Ascending aorta (tissue), 2 donors: ENCODE measurements at regions not wholly inside any gene's neighbourhood (a gene's known extent, or its start where the extent isn't known, plus 50 kb on each side); places are given as distances from the start of the nearest gene placed in this dataset.

Experiments used
- DNase-seq, 2 donors: peaks; one replicate each; pipeline ENCODE4 v3.0.0-alpha.2; 2019; ENCODE audit warnings: low spot score in 2 of 2
- H3K27ac ChIP-seq, 2 donors: fragments of 200-600 bp; sonication (generic); one replicate each; pipeline ENCODE4 v1.5.1; 2016 to 2017; ENCODE audit warnings: mild to moderate bottlenecking in 1 of 2
- H3K27me3 ChIP-seq: fragments of 200-600 bp; sonication (generic); one replicate; pipeline ENCODE4 v1.5.1; 2017
- H3K36me3 ChIP-seq, 2 donors: fragments of 200-600 bp; sonication (generic); one replicate each; pipeline ENCODE4 v1.5.1; 2016
- H3K4me1 ChIP-seq, 2 donors: fragments of 200-600 bp; sonication (generic); one replicate each; pipeline ENCODE4 v1.5.1; 2016 to 2017; ENCODE audit warnings: mild to moderate bottlenecking in 1 of 2
- H3K4me3 ChIP-seq, 2 donors: fragments of 200-600 bp; sonication (generic); one replicate each; pipeline ENCODE4 v1.5.1; 2016 to 2017; ENCODE audit warnings: mild to moderate bottlenecking in 1 of 2
- H3K9me3 ChIP-seq, 2 donors: fragments of 200-600 bp; sonication (generic); one replicate each; pipeline ENCODE4 v1.5.1; 2016
- intact Hi-C: fragments of 100-400 bp; cut with DNase I; formaldehyde crosslinking; loops from one replicate; pipeline ENCODE4 v1.15.1; 2023
- TF ChIP-seq, protein P1 (sequence below), 3 experiments: fragments of 200-600 bp in 2 of 3; fragments of 450-650 bp in 1 of 3; sonication (generic) in 2 of 3; IDR thresholded peaks; one replicate each; pipeline ENCODE4 v1.5.1; 2016 to 2019; ENCODE audit warnings: antibody characterized with exemption in 3 of 3, mild to moderate bottlenecking in 1 of 3, moderate library complexity in 1 of 3

DNA sequence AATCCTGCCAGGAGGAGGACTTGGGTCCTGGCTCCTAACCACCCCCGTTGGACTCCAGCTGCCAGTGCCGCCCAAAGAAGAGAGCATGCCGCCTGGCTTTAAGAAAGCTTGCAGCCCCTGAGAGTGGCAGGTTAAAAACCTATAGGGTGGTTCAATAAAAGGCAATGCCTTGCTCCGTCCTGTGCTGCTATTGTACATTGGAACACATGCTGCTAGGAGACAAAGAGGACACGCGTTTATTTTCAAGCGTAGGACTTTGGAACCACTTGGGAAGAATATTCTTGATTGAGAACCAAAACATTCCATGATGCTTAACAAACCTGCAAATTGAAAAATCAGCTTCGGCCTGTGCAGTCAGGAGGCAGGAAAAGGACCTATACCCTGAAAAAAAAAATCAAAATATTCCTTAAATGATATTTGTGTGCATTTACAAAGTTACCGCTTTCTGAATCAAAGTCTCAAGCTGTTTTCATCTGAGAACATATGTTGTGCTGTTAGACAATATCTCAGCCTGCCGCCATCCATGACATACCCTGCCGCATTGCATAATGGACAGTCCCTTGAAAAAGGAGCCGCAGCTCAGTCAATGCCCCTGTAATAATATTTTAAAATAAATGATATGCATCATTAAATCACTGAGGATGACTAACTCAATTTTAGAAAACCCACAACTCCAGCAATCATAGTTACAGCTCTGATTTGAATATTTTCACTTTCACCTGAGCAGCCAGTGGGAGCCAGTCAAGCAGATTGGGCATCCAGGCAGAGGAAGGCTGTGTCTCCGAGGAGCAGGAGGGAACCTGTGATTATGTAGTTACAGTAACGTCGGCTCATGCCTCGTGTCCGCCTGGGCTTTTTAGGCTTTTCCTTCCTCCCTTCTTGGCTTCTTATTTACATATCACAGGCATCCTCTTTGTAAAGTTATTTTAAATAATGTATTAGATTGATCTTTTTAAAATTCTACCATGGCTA, 805.6 kb upstream of the FANCL start:
- Histone ChIP-seq H3K9me3 (no peaks in the 10 kb centered on the region), H3K27ac (no peak overlapping the region), H3K27me3 (no peaks in the 10 kb centered on the region), H3K4me1 (no peaks in the 10 kb centered on the region), H3K36me3 (no peaks in the 10 kb centered on the region), H3K4me3 (no peak overlapping the region)
- TF ChIP-seq, protein P1, sequence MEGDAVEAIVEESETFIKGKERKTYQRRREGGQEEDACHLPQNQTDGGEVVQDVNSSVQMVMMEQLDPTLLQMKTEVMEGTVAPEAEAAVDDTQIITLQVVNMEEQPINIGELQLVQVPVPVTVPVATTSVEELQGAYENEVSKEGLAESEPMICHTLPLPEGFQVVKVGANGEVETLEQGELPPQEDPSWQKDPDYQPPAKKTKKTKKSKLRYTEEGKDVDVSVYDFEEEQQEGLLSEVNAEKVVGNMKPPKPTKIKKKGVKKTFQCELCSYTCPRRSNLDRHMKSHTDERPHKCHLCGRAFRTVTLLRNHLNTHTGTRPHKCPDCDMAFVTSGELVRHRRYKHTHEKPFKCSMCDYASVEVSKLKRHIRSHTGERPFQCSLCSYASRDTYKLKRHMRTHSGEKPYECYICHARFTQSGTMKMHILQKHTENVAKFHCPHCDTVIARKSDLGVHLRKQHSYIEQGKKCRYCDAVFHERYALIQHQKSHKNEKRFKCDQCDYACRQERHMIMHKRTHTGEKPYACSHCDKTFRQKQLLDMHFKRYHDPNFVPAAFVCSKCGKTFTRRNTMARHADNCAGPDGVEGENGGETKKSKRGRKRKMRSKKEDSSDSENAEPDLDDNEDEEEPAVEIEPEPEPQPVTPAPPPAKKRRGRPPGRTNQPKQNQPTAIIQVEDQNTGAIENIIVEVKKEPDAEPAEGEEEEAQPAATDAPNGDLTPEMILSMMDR (IDR thresholded peaks at IDR 0.05) = no peak
- intact Hi-C loops = no loop called here
- no peak for DNase-seq

GRCh38 chr2:59044736-59045135, 803.6 kb upstream of the FANCL start:
- no peak for DNase-seq
- H3K4me3 ChIP-seq = no peak overlapping the region
- no peaks in the 10 kb centered on the region for H3K36me3 ChIP-seq
- no peaks in the 10 kb centered on the region for H3K27me3 ChIP-seq
- H3K4me1 ChIP-seq = no peaks in the 10 kb centered on the region
- no peaks in the 10 kb centered on the region for H3K9me3 ChIP-seq
- intact Hi-C loops = no loop called here
- TF ChIP-seq, protein P1 (IDR thresholded peaks at IDR 0.05) = no peak
- no peak overlapping the region for H3K27ac ChIP-seq

- Histone ChIP-seq H3K4me1 (no peaks in the 10 kb centered on the region), H3K9me3 (no peaks in the 10 kb centered on the region), H3K27ac (no peak overlapping the region), H3K36me3 (no peaks in the 10 kb centered on the region), H3K4me3 (no peak overlapping the region), H3K27me3 (no peaks in the 10 kb centered on the region)
- DNase-seq = no peak
- intact Hi-C loops = no loop called here
- TF ChIP-seq, protein P1 (IDR thresholded peaks at IDR 0.05) = no peak
Observed at GRCh38 chr2:59041139-59041538, 800.0 kb upstream of the FANCL start.

DNA sequence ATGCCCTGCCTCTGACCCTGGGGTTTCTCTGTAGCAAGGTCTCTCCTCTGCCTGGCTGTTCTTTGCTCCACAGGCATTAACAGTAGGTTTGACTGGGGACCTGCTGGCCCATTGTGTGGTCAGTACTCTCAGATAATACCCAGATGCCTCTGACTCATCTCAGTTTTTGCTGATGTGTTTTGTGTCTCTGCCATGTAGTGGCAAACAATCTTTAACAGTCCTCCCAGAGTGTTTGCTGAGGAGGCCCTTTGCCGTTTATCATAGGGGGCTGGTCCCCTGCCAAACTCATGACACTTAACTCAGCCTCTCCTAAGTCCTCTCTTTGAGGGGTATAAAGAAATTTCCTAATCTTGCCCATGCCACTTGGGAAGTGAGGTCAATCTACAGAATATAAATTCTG, 793.7 kb upstream of the FANCL start:
- H3K4me3 ChIP-seq = no peak overlapping the region
- TF ChIP-seq, protein P1 (IDR thresholded peaks at IDR 0.05) = no peak
- no peak for DNase-seq
- H3K27ac ChIP-seq = no peak overlapping the region
- H3K9me3 ChIP-seq = no peaks in the 10 kb centered on the region
- no peaks in the 10 kb centered on the region for H3K36me3 ChIP-seq
- intact Hi-C loops = no loop called here
- H3K4me1 ChIP-seq = no peaks in the 10 kb centered on the region
- H3K27me3 ChIP-seq = no peaks in the 10 kb centered on the region

GRCh38 chr2:59034106-59034505, 793.0 kb upstream of the FANCL start:
- no peaks in the 10 kb centered on the region for H3K36me3 ChIP-seq
- intact Hi-C loops = no loop called here
- H3K4me1 ChIP-seq = no peaks in the 10 kb centered on the region
- H3K27ac ChIP-seq = no peak overlapping the region
- TF ChIP-seq, protein P1 (IDR thresholded peaks at IDR 0.05) = no peak
- DNase-seq = no peak
- H3K4me3 ChIP-seq = no peak overlapping the region
- H3K27me3 ChIP-seq = no peaks in the 10 kb centered on the region
- no peaks in the 10 kb centered on the region for H3K9me3 ChIP-seq
